ENCODE measurements at regions not wholly inside any gene's neighbourhood (a gene's known extent, or its start where the extent isn't known, plus 50 kb on each side); places are given as distances from the start of the nearest gene placed in this dataset.

DNA sequence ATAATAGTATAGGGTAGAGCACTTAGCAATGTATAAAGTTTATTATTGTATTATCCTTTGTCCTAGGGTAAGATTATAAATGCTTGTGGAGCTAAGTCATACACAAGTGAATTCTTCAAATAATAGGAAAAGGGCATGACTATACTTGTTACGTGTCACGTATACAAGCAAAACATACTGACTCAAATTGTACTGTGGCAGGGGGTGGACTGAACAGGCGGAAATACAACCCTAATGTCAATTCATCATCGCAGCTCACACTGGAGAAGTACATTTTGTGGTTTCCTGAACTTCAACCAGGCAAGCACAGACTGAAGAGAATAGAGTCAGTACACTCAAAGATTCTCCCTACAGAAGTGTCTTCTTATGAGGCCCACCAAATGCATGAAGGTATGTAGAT lies 201.0 kb downstream of the MBD2 start:
- no peak for TF ChIP-seq POLR2A (IDR thresholded peaks at IDR 0.05)
- TF ChIP-seq, protein P1, sequence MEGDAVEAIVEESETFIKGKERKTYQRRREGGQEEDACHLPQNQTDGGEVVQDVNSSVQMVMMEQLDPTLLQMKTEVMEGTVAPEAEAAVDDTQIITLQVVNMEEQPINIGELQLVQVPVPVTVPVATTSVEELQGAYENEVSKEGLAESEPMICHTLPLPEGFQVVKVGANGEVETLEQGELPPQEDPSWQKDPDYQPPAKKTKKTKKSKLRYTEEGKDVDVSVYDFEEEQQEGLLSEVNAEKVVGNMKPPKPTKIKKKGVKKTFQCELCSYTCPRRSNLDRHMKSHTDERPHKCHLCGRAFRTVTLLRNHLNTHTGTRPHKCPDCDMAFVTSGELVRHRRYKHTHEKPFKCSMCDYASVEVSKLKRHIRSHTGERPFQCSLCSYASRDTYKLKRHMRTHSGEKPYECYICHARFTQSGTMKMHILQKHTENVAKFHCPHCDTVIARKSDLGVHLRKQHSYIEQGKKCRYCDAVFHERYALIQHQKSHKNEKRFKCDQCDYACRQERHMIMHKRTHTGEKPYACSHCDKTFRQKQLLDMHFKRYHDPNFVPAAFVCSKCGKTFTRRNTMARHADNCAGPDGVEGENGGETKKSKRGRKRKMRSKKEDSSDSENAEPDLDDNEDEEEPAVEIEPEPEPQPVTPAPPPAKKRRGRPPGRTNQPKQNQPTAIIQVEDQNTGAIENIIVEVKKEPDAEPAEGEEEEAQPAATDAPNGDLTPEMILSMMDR (IDR thresholded peaks at IDR 0.05) = no peak
- H3K9me3 ChIP-seq = no peaks in the 10 kb centered on the region
- H3K36me3 ChIP-seq = no peaks in the 10 kb centered on the region
- intact Hi-C loops (cut with DNase I) = no loop called here
- 86 to 93% methylated on average over 4 of the region's 4 CpGs for WGBS, 2 donors
- DNase-seq = no peak
- no peak overlapping the region for H3K4me3 ChIP-seq (replicated peaks in 1 of 3)
- H3K27me3 ChIP-seq = no peaks in the 10 kb centered on the region
- no peak overlapping the region for H3K27ac ChIP-seq
- no peaks in the 10 kb centered on the region for H3K4me1 ChIP-seq

DNA sequence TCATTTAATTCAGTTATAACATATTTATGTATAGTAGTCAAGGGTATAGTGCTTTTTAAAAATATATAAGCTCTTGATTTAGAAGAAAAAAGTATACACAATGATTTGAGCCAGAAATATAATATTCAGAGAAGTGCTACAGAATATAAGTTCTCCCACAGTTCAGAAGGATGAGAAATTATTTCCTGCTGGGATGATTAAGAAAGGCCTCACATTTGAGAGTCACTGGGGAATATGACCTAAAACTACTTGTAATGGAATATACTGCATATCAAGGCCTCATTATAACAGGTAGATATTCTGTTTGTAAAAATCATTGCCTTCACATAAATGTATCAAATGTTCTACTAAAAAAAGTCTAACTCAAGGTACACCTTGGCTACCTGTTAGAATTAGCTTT lies 203.5 kb downstream of the MBD2 start:
- TF ChIP-seq, protein P1 (IDR thresholded peaks at IDR 0.05) = no peak
- no peak for TF ChIP-seq POLR2A (IDR thresholded peaks at IDR 0.05)
- no peaks in the 10 kb centered on the region for H3K9me3 ChIP-seq
- no peaks in the 10 kb centered on the region for H3K4me1 ChIP-seq
- DNase-seq = no peak
- no peak overlapping the region for H3K27ac ChIP-seq
- H3K27me3 ChIP-seq = no peaks in the 10 kb centered on the region
- intact Hi-C loops (cut with DNase I) = no loop called here
- no peak overlapping the region for H3K4me3 ChIP-seq (replicated peaks in 1 of 3)
- H3K36me3 ChIP-seq = no peaks in the 10 kb centered on the region

DNA sequence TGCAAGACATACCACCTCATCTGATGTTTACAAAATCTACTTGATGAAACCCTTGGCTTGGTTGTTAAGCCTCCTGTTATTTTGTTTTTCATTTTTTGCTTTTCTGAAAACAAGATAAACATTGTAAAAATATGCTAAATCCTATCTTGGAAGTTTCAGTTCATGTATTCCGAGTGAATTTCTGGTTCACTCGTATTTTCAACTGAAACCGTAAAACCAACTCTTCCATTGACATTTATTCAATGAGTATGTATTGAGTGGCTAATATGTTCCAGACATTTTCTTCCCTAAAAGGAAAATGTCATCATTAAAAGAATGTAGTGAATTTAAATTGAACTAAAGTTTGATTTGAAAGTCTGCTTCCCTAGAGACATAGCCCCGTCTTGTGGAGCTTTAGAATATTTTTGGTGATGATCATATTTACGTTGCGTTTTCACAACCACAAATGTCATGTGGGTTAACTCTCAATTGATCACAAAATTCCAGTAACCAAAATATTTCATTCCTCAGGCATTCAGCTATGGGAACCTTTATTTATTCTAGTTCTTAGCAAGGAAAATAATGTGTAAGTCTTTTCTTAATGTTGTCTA lies 204.2 kb downstream of the MBD2 start:
- no peaks in the 10 kb centered on the region for H3K27me3 ChIP-seq
- H3K27ac ChIP-seq = no peak overlapping the region
- no peak overlapping the region for H3K4me3 ChIP-seq (replicated peaks in 1 of 3)
- intact Hi-C loops (cut with DNase I) = no loop called here
- no peak for DNase-seq
- no peaks in the 10 kb centered on the region for H3K9me3 ChIP-seq
- no peaks in the 10 kb centered on the region for H3K36me3 ChIP-seq
- TF ChIP-seq POLR2A (IDR thresholded peaks at IDR 0.05) = no peak
- TF ChIP-seq, protein P1 (IDR thresholded peaks at IDR 0.05) = no peak
- H3K4me1 ChIP-seq = no peaks in the 10 kb centered on the region
- 78 to 94% methylated on average over 6 of the region's 6 CpGs for WGBS, 2 donors

DNA sequence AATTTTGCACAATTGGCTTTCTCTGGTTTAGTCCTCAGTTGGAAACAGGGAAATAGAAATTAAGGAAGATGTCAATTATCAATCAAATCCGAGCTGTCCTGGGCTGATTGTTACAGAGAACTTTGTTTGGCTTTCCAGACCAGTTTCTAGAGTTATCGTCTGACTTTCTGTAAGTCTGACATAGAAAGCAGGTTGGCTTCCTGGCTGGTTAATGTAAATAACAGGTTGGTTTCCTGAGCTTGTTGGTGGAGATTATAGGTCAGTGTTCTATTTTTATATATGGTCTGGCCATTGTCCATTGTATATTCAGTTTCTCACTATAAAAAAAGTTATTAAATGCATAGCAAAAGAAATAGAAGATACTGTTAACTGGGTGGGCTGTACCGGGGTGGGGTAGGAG lies 204.8 kb downstream of the MBD2 start:
- H3K27ac ChIP-seq = no peak overlapping the region
- H3K36me3 ChIP-seq = no peaks in the 10 kb centered on the region
- 73 to 88% methylated on average over 3 of the region's 3 CpGs for WGBS, 2 donors

DNA sequence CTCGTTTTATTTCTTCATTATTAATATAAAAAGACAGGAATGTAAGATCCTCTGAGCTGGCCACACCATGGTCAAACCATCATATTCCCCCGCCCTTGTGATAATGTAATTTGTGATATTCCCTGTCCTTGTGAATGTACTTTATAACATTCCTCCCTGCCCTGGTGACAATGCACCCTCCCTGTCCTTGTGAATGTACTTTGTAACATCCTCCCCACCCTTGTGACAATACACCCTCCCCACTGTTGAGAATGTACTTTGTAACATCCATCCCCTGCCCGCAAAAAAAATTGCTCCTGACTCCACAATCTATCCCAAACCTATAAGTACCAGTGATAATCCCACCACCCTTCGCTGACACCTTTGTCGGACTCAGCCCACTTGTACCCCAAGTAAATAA lies 211.0 kb downstream of the MBD2 start:
- Histone ChIP-seq H3K27me3 (no peaks in the 10 kb centered on the region), H3K4me1 (no peaks in the 10 kb centered on the region), H3K9me3 (no peaks in the 10 kb centered on the region), H3K4me3 (replicated peaks in 1 of 3) (no peak overlapping the region), H3K27ac (no peak overlapping the region), H3K36me3 (no peaks in the 10 kb centered on the region)
- intact Hi-C loops (cut with DNase I) = no loop called here
- DNase-seq = no peak
- WGBS, 2 donors = 92 to 93% methylated on average over 5 of the region's 5 CpGs
- no peak for TF ChIP-seq POLR2A (IDR thresholded peaks at IDR 0.05)
- TF ChIP-seq, protein P1 (IDR thresholded peaks at IDR 0.05) = no peak

More for the DNA sequence above, 204.8 kb downstream of the MBD2 start:
- no peaks in the 10 kb centered on the region for H3K27me3 ChIP-seq
- intact Hi-C loops (cut with DNase I) = no loop called here
- no peaks in the 10 kb centered on the region for H3K4me1 ChIP-seq
- no peaks in the 10 kb centered on the region for H3K9me3 ChIP-seq
- TF ChIP-seq, protein P1 (IDR thresholded peaks at IDR 0.05) = no peak
- no peak for TF ChIP-seq POLR2A (IDR thresholded peaks at IDR 0.05)
- H3K4me3 ChIP-seq (replicated peaks in 1 of 3) = no peak overlapping the region
- DNase-seq = no peak

Data from thyroid gland (tissue), 4 donors.